NCI-H1417 treated with DMSO at 0.1 percent for 48 hours (cell line): ENCODE measurements at regions not wholly inside any gene's neighbourhood (a gene's known extent, or its start where the extent isn't known, plus 50 kb on each side); places are given as distances from the start of the nearest gene placed in this dataset.
"Not testable (repeated sequence)": the region's sequence is repeated elsewhere in the genome, so short reads cannot be mapped to it uniquely, and the experiment has no call there.

ENCODE experiments used
- DNase-seq: peaks from one replicate; lab custom pipeline; 2025; lab: John Stamatoyannopoulos, UW

DNA sequence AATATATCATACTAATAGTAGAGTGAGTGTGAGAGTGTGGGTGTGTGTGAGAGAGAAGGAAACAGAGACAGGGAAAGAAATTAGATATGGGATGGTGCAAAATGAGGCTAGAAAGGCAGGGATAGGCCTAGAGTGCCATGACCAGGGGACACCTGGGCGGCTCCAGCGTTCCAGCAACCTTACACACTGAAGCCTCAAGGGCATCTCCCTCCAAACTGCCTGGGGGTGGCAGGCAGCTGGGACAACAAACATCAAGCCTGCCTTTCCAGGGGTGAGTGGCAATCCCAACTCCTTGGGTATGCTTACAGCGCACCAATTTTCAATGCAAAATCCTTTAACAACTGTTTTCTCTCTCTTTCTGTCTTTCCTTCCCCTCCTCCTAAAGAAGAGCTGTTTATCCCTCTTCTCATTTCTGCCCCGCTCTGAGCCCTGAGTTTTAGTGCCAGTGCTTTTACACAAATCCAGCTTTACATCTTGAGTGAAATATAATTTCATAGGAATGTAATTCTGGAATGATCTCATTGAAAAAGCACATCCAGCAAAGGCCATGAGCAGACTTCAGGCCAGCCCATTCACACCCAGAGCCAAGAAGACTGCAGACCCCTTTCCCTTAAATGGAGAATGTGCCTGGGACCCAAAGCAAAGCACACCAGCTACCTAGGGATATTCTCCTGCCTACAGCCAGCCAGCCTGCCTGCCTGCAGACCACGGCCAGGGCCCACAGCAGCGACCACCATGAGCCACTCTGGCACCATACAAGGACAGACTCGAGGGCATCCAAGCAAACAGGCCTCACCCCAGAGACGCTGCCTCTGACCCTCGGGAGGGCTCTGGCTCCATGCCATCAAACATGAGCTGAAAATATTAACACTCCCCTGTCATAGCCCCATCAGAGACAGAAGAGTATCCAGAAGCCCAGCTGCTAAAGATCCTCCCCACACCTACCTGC is 90.3 kb downstream of the RPL27A start:
- no peak for DNase-seq

GRCh38 chr11:8773916-8774539 is 91.4 kb downstream of the RPL27A start:
- DNase-seq = no peak

- DNase-seq = not testable (repeated sequence)
Measured at GRCh38 chr11:8774916-8775315, 92.3 kb downstream of the RPL27A start.

- DNase-seq = no peak
Measured at GRCh38 chr11:8775332-8775731, 92.7 kb downstream of the RPL27A start.

- DNase-seq = no peak
Measured at GRCh38 chr11:8775734-8776133, 93.1 kb downstream of the RPL27A start.

DNA sequence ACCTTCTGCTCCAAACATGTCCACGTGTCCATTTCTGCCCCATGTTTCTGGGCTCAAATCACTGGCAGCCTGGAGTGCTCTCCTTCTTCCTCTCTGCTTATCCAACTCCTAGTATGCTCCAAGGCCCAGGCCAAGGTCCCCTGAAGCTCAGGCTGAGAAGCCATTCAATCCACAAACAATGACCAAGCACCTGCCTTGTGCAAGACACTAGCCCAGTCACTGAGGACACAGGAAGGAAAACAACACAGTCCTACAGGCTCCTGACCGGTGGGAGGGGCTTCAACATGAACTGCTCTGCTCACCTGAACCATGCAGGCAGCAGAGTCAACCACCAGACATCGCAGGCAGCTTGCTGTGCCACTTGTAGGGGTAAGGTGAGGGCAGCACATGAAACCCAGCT is 93.6 kb downstream of the RPL27A start:
- DNase-seq = no peak

DNA sequence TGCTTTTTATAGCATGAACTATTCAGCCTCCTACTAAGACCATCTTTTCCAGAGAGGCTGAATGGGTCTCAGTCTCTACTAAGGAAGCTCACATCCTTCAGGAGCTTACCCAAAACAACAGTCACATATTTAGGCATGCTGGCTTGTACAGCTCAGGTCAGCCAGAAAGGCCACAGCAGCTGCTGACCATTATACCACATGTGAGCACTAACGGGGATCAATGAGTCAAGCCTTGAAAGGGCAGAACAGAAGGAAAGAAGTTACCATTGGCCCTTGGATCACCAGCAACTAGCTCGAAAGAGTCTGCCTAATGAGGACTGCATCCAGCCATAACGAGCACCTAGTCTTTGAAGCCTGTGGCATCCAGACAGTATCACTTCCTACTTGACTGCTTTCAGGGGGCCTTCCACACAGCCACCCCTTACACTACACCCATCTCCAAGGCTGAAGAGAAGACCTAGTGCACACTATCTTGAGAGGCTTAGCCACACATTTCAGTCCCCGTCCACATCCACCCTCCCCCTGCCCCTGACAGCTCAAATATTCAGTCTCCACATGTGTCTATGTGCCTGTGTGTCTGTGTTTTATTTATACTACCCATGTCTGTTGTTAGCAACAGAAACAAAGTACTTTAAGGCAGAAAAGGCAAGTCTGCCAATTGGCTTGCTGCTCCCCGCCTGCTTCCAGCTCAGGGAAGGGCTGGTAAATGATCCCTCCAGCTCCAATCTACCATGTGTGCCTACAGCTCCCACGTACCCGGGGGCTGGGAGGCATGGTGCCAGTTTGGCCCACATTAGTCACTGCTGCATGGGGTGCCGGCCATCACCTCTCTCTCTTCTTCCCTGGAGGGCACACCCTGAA is 95.5 kb downstream of the RPL27A start:
- no peak for DNase-seq

DNA sequence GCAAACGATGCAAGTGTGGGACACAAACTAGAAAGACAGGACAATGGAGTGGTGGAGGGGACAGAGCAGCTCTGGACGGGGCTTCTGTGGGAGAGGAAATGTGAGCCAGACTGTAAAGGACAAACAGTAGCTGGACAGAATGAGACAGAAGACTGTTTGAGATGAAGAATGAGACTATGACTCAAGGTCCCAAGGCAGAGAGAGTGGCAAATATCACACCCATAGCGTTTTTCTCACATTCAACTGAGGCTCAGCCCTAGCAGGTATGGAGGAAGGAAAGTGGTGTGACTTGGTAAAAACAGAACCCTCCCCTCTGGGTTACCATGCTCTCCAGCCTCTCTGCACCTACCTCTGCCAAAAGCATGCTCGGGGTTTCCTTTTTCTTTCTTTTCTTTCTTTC is 96.5 kb downstream of the RPL27A start:
- no peak for DNase-seq

DNA sequence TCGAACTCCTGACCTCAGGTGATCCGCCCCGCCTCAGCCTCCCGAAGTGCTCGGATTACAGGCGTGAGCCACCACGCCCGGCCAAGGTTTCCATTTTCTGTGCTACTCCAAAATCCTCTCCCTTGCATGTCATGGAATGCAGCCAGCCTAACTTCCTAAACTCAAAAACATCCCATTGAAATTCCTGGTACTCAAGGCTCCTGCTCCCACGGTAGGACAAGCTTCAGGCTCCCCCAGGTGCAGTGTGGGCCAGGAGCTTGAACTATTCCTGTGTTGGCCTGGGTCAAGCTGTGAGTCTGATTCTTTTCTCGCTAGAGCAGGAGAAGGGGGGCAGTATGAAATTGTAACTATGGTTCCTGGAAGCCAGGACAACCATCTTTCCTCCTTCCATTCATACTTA is 97.1 kb downstream of the RPL27A start:
- no peak for DNase-seq

DNA sequence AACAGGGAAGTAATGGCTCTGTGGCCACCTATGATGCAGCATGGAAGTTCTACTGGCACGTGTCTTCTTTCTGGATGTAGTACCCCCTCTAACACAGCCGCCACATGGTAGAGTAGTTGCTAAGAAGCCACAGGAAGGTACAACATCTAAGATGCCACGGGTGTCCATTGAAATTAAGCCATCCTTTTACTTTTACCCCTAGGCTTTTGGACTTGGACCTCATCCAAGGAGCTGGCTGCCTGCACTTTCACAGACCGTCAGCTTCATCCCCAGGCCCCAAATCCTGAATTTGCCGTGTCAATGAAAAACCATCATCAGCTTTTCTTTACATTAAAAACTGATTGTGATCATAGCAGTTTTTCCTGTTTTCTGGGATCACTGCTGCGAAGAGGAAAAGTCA is 102.4 kb downstream of the RPL27A start:
- DNase-seq = no peak

DNA sequence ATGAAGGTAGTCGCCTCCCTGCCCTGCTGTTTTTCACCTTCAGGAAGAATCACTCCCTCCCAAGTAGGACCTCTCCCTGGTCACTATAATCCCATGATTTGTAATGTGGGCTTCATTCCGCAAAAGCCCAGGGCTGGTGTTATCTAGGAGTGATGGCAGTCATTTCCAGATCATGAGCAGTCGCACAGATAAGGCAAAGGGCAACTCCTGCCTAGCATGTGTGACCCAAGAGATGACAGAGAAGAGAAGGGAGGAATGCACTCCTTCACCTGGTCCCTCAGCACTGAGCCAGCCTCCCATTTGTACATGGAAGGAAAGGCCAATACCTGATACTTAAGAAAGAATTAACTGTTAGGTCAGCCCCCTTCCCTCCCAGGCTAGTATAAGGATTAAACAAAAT is 102.9 kb downstream of the RPL27A start:
- DNase-seq = no peak

GRCh38 chr11:8785998-8786397 is 103.4 kb downstream of the RPL27A start:
- no peak for DNase-seq

DNA sequence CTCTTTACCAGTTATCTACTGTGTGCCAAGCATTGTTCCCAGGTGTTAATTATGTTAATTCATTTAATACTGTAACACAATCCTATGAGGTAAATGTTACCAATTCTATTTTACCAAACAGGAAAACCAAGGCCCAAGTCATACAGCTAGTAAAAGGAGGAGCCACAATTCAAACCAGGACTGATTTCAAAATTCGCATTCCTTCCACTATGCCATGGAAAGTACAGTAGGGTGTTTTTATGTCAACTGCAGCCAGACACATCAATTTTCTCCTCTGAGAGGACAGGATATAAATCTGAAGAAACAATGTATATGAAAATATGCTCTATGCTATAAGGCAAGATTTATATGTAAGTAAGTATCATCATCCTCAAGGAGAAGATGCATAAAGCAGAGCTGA is 104.3 kb downstream of the RPL27A start:
- DNase-seq = no peak

DNA sequence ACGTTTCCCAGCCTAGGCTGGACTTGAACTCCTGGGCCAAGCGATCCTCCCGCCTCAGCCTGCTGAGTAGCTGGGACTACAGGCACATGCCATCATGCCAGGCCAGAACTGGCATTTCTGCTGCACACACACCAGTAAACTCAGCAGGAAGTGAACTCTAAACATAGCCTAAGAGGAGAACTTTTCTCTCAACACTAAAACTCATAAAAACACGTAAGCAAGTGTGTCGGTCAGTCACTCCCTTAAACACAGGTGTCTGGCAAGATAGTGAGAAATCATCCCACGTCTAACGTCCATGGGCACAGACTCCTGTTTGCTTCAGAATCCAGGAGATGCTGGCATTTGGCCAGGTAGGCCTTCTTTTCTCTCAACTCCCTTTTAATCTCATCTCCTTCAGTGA is 104.8 kb downstream of the RPL27A start:
- DNase-seq = no peak

GRCh38 chr11:8788616-8789015 is 106.0 kb downstream of the RPL27A start:
- no peak for DNase-seq

DNA sequence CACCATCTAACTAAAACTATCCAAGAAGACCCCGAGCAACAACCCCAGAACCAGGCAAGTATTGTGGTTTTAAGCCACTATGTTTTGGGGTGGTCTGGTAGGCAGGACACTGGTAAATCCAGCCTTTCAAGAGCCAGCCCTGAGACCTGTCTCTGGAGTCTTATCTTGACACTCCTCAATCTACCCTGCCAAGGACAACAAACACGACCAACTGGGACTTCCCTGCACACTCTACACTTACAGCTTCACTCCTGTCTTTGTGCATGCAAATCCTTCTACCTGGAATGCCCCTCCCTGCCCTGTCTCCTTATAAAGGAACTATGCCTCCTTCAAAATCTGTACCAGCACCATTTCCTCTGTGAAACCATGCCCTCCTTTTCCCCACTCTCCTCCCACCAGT is 107.3 kb downstream of the RPL27A start:
- DNase-seq = no peak

DNA sequence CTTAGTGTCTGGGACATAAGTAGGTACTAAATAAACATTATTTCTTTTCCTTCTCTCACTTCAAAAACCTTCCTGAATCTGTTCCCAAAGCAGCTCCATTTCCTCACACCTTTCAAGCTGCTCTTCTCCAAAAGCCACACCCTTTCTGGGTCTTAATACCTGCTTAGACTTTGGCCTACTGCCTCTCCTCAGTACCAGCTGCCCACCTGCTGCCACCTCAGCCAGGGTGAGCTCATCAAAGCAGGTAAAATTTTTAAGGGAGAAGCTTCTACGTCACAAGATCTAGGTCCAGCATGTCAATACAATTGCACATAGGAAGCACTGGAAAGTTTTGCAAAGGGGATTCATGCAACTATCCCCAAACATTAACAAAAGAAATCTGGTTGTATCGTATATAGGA is 108.4 kb downstream of the RPL27A start:
- DNase-seq = no peak

DNA sequence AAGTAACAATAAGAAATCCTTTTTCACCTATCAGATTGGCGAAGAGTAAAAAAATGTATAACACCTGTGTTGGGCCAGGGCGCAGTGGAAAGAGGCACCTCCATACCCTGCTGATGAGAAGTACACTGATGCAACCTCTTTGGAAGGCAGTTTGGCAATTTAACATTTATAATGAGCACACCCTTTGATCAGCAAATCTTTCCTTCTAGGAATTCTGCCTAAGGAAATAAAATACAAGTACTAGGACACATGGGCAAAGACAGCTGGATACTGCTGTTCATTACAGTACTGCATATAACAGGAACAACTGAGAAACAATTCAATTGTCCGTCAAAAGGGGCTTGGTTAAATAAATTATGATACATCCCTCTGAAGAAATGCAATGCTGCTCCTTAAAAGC is 110.1 kb downstream of the RPL27A start:
- DNase-seq = no peak

DNA sequence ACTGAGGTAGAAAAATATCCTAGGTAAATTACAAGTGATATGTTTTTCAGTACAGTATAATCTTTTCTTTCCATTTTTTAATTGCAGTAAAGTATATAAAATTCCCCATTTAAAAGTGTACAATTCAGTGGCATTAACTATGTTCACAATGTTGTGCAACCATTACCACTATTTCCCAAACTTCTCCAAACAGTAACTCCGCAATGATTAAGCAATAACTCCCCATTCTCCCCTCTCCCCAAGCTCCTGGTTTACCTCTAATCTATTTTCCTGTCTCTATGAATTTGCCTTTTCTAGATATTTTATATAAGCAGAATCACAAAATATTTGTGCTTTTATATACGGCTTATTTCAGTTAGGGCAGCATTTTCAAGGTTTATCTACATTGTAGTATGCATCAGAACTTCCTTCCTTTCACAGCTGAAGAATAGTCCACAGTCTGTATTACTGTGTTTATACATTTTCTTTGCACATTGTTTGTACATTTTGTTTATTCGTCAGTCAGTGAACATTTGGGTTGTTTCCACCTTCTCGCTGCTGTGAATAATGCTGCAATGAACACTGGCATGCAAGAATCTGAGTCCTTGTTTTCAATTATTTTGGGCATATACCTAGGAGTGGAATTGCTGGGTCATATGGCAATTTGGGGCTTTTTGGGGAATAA is 110.7 kb downstream of the RPL27A start:
- DNase-seq = no peak

- DNase-seq = no peak
Measured at GRCh38 chr11:8794126-8794525, 111.5 kb downstream of the RPL27A start.

- DNase-seq = no peak
Measured at GRCh38 chr11:8794677-8795103, 112.1 kb downstream of the RPL27A start.

GRCh38 chr11:8796941-8797340 is 114.0 kb upstream of the AKIP1 start:
- DNase-seq = no peak
